GM10248 (cell line): ENCODE measurements at regions not wholly inside any gene's neighbourhood (a gene's known extent, or its start where the extent isn't known, plus 50 kb on each side); places are given as distances from the start of the nearest gene placed in this dataset.
"Not testable (repeated sequence)": the region's sequence is repeated elsewhere in the genome, so short reads cannot be mapped to it uniquely, and the experiment has no call there.

Experiments
- CTCF ChIA-PET: fragments of 300-600 bp; sonication (Branson Sonifier 250); formaldehyde crosslinking; extraction: SDS; loops from one replicate; lab custom pipeline; 2021; ENCODE audit warnings: antibody characterized with exemption; lab: Yijun Ruan, JAX
- POLR2A ChIA-PET: fragments of 350-650 bp; sonication (Branson Sonifier 250); formaldehyde crosslinking; extraction: SDS; loops from one replicate; lab custom pipeline; 2020; ENCODE audit warnings: antibody characterized with exemption; lab: Yijun Ruan, JAX
- DNase-seq: peaks from one replicate; pipeline ENCODE4 v3.0.0; 2012; ENCODE audit errors: extremely low spot score

DNA sequence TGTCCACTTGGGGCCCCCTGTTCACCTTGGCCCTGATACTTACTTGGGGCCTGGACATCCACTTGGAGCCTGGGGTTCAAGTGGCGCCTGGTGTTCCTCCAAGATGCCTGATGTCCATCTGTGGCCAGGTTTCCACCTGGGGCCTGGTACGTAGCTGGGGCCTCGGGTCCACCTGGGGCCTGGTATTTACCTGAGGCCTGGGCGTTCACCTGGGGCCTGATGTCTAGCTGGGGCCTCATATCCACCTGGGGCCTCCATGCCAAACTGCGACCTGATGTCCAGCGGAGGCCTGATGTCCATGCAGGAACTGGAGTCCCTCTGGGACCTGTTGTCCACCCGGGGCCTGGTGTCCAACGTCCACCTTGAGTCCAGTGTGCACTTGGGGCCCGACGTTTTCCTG lies 76.3 kb upstream of the THOC3 start:
- POLR2A ChIA-PET, CTCF ChIA-PET: not testable (repeated sequence)

DNA sequence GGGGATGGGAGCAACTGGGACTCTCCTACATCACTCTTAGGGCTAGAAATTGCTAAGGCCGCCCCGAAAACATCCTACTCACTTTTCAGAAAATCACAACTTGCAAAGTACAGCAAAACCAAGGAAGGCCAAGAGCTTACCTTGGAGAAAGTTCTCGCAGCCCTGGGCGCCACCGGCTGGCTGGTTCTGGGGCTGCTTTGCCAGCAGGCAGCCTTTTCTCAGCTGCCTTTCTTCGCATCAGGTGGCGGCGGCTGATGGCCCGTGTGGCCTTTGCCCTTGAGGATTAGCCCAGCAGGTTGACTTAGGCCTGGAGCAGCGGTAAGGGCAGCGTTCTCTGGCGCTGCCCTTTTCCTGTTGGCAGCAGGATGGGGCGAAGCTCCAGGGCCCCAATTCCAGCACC lies 77.3 kb upstream of the THOC3 start:
- CTCF ChIA-PET, POLR2A ChIA-PET, DNase-seq: not testable (repeated sequence)

More for the DNA sequence above, 76.3 kb upstream of the THOC3 start:
- not testable (repeated sequence) for DNase-seq

DNA sequence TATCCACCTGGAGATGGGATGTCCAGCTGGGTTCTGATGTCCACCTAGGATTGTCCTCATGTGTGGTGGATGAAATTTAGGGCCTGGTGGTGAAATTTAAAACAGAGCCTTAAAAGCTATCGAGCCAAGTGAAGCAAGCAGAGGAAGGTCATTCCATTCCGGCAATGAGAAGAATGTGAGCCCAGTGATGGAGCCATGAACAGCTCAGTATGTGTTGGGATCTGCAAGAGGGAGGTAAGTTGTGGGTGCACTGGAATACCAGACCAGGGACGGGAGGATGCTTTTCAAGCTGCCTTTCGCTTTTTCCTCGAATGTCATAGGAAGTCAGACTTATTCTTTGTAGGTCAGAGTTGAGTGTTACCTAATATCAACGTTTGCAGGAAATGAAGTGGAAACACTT lies 80.6 kb upstream of the THOC3 start:
- CTCF ChIA-PET, DNase-seq, POLR2A ChIA-PET: not testable (repeated sequence)

DNA sequence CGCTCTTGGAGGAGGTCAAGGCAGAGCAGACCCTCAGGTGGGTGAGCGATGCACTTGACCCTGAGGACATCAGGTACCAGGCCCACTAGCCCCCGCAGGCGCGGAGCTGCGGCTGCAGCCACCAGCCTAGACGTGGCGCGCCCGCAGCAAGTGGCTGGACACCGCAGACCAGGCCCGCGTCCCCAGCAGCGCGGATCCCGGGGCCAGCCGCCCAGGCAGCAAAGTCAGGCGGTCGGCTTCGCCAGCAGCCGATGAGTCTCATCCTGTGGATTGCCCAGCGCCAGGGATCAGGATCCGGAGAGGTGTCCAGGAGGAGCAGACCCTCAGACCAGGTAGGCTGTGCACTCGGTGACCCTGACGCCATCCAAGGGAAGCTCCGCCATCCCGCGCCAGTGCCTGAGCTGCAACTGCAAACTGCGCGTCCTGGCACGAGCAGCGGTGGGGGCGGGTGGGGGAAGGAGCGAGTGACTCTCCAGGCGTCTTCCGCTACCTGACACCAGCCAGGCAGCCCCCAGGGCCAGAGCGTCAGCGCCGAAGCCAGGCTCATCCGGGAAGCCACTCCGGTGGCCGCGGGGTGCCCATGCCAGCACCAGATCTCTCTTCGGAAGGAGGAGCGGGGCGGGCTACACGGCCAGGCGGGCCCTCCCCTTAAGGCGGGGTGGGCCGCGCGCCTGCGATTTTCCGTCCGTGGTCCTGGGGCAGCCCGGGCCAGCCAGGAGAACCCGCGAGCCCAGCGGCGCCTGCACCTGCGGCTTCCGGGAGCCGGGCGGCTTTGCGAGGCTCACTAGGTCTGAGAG lies 92.6 kb upstream of the THOC3 start:
- POLR2A ChIA-PET, CTCF ChIA-PET, DNase-seq: not testable (repeated sequence)

DNA sequence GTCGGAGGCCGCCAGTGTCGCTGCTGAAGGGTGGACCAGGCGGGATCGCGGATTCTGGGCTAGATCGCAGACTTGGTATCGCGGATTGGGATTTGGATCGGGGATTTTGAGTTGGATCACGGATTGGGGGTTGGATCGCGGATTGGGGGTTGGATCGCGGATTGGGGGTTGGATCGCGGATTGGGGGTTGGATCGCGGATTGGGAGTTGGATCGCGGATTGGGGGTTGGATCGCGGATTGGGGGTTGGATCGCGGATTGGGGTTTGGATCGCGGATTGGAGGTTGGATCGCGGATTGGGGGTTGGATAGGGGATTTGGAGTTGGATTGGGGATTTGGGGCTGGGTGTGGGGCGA lies 93.1 kb upstream of the THOC3 start:
- DNase-seq, CTCF ChIA-PET, POLR2A ChIA-PET: not testable (repeated sequence)

DNA sequence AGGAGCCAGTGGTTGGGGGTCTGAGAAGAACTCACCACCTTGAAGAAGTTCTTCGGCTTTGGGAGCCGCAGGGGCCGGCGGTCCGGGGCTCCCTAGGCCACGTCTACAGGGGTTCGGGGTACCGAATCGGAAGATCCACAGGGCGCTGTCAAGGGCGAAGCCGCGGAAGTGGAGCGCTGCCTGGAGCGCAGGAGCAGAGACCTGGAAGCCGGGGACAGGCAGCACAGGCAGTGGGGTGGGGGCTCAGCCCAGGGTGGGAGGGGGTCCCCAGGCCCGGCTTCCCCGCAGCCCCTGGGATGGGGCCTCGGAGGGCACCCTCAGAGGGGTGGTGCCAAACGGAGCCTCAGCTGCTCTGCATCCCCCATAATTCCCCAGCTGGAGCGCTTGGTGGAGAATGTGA lies 93.5 kb upstream of the THOC3 start:
- POLR2A ChIA-PET, CTCF ChIA-PET: not testable (repeated sequence)

DNA sequence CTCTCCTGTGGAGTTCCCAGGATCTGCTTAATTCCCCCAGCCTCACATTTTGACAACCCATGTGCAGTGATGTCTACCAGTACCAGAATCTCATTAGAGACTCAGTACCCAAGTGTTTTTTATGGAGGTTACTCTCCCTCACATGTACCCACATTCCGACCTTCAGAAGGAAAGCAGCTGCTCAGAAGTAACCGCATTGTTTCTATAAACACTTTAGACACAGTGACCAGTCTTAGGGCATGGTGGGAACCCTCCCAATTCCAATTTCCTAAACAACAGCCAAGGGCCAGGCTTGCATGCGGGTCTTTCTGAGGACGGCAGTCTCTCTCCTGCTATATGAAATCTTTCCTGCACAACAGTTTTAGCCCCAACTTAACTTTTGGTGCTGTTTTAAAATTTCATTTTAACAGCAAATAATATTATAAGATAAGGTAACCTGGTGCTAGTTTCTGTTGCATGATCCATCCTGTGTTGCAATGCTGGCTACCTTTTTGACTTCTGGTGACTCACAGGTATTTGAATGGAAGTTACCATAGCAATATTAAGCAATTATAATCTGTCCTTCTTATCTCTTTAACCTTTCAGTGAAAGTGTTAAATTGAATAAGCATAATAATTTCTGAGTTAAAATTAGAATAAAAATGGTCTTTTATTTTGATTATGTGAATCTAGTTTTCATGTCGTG lies 98.3 kb upstream of the THOC3 start:
- DNase-seq, CTCF ChIA-PET, POLR2A ChIA-PET: not testable (repeated sequence)

More for the DNA sequence above, 93.5 kb upstream of the THOC3 start:
- not testable (repeated sequence) for DNase-seq

DNA sequence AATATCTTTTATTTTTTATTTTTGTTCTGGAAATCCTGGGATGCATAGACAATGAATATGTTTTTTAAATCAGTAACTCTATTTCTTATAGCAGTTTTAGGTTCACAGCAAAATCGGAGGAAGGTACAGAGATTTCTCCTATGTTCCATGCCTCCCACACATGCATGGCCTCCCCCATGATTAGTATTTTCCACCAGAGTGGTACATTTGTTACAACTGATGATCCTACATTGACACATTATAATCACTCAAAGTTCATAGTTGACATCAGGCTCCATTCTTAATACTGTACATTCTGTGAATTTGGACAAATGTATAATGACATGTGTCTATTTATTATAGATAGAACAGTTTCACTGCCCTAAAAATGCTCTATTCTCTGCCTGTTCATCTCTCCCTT lies 99.0 kb upstream of the THOC3 start:
- CTCF ChIA-PET, DNase-seq, POLR2A ChIA-PET: not testable (repeated sequence)

DNA sequence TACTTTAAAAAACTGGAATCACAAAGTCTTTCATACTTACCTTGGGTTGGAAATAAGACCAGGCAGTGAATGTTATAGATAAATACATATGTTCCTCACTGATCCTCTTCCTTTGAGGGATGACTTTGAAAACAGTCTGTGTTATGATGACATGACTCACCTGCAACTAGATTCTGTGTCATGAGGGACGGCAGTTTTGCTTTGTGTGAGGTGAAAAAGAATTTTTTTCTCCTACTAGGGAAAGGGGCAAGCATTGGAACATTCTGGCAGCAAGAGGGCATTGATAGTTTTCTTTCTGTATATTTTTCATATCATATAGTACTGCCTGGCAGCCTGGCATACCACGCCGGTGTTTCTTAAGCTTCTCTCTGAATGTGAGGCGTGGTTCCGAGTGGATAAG lies 99.8 kb upstream of the THOC3 start:
- DNase-seq, CTCF ChIA-PET, POLR2A ChIA-PET: not testable (repeated sequence)

DNA sequence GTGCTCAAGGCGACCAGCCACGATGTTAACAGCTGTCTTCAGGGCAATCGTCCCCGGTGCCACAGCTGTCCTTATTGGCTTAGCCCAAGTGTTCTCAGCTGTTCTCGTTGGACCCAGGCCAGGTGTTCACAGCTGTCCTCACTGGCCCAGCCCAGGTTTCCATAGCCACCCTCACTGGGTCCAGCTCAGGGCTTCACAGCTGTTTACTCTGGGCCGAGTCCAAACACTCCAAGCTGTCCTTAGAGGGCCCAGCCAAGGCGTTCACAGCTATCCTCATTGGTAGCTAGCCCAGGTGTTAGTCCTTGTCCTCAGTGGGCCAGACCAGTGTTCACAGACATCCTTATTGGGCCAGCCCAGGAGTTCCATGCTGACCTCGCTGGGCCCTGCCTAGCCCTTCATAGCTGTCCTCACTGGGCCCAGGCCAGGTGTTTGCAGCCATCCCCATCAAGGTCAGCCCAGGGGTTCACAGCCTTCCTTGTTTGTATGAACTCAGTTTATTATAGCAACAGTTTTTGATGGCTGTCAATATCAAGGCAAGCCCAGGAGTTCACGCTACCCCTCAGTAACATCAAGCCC lies 106.0 kb upstream of the THOC3 start:
- CTCF ChIA-PET, DNase-seq, POLR2A ChIA-PET: not testable (repeated sequence)

DNA sequence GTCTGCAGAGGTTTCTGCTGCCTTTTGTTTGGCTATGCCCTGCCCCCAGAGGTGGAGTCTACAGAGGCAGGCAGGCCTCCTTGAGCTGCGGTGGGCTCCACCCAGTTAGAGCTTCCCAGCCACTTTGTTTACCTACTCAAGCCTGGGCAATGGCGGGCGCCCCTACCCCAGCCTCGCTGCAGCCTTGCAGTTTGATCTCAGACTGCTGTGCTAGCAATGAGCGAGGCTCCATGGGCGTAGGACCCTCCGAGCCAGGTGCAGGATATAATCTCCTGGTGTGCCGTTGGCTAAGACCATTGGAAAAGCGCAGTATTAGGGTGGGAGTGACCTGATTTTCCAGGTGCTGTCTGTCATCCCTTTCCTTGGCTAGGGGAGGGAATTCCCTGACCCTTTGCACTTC lies 115.6 kb upstream of the THOC3 start:
- CTCF ChIA-PET, DNase-seq: not testable (repeated sequence)

DNA sequence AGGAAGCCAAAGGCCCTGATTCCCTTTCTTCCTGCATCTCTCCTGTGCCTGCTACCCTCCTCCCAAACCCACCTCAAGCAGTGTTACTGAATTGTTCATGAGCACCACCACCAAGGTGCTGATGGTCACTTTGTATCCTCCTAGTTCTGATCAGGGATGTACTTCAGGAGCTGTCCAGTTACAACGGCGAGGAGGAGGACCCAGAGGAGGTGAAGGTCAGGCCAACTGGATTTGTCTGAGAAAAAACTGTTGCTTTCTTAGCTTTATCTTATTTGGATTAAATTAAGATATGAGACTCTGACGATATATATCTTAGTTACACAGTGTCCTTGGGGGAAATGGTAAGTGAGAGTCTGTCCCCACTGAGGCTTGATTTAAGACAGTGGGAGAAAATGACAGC lies 135.0 kb upstream of the THOC3 start:
- POLR2A ChIA-PET, DNase-seq, CTCF ChIA-PET: not testable (repeated sequence)

More for the DNA sequence above, 115.6 kb upstream of the THOC3 start:
- POLR2A ChIA-PET = not testable (repeated sequence)

DNA sequence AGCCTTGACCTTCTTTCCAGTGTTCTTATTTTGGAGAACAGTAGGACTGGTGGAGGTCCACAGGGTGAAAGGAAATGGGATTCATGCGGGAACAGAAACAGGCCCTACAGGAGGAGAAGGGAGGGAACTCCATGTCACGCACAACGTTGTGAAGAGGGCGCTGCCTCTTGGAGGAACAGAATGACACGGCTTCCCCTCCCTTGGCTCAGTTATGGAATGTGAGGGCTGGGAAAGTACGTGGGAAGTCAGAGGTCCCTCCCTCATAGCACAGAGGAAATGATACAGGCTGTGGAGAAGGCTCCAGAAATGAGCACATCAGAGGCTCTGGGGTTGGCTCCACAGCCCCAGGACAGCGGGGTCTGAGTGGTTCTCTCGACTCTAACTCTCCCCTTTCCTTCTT lies 125.3 kb upstream of the SIMC1 start:
- CTCF ChIA-PET, DNase-seq, POLR2A ChIA-PET: not testable (repeated sequence)

DNA sequence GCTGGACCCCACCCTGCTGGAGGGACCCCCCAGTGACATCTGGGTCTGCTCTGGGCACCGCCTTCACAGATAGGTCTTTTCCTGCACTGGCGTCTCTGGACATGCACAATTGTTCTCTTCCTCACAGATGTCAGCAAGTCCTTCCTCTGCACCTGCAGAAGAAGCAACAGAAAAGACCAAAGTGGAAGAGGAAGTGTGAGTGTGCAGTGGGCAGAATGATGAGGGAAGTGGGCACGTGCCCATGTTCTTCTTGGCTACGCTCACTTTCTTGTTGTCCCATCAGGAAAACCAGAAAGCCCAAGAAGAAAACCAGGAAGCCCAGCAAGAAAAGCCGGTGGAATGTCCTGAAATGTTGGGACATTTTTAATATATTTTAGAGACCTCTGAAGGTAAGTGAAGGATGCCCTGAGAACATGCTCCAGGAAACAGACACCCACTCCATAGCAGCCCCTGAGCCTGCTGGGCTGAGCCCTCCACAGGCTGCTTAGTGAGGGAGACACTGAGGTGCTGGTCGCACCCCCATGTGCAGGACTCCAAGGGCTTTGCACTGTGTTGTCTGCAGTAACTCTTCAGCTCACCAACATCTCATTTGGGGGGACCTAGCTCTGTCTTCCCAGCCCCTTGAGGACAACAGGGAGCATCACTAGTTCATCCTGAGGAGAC lies 124.4 kb upstream of the SIMC1 start:
- POLR2A ChIA-PET, DNase-seq, CTCF ChIA-PET: not testable (repeated sequence)

DNA sequence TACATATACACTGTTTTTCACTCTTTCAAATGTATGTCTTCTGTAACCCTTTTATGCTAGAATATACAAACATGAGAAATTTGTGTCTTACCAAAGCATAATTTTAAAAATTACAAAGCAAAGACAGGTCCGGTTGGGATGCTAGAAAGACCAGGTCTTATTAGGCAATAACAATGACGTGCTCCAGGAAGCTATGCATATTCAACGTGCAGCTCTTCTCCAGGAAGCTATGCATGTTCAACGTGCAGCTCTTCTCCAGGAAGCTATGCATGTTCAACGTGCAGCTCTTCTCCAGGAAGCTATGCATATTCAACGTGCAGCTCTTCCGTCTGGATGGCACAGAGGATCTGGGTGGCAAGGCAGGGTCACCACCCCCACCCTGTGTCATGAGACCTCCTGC lies 123.4 kb upstream of the SIMC1 start:
- DNase-seq, POLR2A ChIA-PET, CTCF ChIA-PET: not testable (repeated sequence)

DNA sequence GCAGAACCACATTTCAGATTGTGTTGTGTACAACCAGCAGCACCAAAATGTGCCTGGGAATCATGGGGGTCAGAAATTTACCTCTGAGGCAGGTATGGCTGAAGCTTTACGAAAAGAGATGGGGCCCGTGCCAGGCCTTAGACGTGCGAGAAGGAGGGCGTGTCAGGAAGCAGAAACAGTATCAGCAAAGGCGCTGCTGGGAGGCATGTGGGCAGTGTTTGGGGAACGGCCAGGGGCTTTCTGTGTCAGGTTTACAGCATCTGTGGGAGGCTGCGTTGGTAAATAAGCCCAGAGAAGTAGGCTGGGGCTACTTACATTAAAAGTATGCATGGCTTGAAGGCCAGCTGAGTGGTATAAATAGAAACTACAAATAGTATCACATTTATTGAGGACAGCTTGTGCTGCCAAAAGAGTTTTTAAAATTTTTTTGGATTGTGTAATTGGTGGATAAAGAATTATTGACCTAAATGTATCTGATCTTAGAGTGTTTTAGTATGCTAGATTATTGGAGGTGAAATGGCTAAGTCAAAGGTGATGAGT lies 120.5 kb upstream of the SIMC1 start:
- POLR2A ChIA-PET, CTCF ChIA-PET, DNase-seq: not testable (repeated sequence)

DNA sequence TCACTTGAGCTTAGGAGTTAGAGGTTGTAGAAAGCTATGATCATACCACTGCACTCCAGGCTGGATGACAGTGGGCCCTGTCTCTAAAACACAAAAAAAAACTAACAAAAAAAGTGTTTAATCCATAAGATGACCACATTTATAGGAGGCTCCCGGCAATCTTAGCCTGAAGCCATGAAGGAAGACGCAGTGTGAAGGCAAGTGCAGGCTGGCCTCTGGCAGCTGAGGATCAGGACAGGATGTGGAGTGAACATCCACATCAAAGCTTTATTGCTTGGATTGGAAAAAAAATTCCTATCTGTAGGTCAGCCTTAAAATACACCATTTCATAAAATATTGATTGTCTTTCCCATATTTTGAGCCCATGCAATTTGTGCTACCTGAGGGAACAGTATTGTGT lies 115.9 kb upstream of the SIMC1 start:
- POLR2A ChIA-PET, CTCF ChIA-PET, DNase-seq: not testable (repeated sequence)

DNA sequence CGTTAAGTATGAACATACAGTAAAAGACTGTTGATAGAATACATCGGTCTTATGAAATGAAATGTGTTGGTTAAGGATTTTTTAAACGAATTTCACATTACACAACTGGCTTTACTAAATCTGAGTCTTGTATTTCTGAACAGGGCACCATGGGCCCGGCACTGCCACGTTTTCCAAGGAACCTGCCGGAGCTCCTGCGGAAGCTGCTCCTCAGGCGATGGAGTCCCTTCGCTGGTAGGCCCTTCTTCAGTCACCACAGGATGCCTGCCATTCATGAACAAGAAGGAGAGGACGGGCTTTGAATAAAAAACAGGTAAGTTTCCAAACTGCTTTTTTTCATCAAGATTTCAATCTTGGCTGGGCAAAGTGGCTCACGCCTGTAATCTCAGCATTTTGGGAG lies 114.1 kb upstream of the SIMC1 start:
- POLR2A ChIA-PET, CTCF ChIA-PET, DNase-seq: not testable (repeated sequence)
